Activated T-helper 17 cell treated with anti-CD3 and anti-CD28 coated beads, Interleukin-2, amount 50 U/mL, for 72 hours (primary cell): ENCODE measurements at regions not wholly inside any gene's neighbourhood (a gene's known extent, or its start where the extent isn't known, plus 50 kb on each side); places are given as distances from the start of the nearest gene placed in this dataset.
"Not testable (repeated sequence)": the region's sequence is repeated elsewhere in the genome, so short reads cannot be mapped to it uniquely, and the experiment has no call there.

Experiments used
- ATAC-seq: fragments of 150-1000 bp; cut with Tn5 transposase; replicated peaks from 2 replicates; pipeline ENCODE4 v1.10.0; 2021; ENCODE audit warnings: mild to moderate bottlenecking, moderate library complexity
- H3K27ac Mint-ChIP-seq: one replicate; pipeline ENCODE4 v1.8.0; 2022; ENCODE audit warnings: mixed read lengths
- H3K27me3 Mint-ChIP-seq: one replicate; pipeline ENCODE4 v1.8.0; 2022; ENCODE audit warnings: mixed read lengths
- H3K36me3 Mint-ChIP-seq: one replicate; pipeline ENCODE4 v1.8.0; 2022; ENCODE audit warnings: low read depth, mild to moderate bottlenecking, mixed read lengths
- H3K4me1 Mint-ChIP-seq: one replicate; pipeline ENCODE4 v1.8.0; 2022; ENCODE audit warnings: mixed read lengths
- H3K4me3 Mint-ChIP-seq: one replicate; pipeline ENCODE4 v1.8.0; 2022; ENCODE audit warnings: mild to moderate bottlenecking, mixed read lengths
- H3K9me3 Mint-ChIP-seq: one replicate; pipeline ENCODE4 v1.8.0; 2022; ENCODE audit warnings: mixed read lengths

GRCh38 chr14:41295734-41296133, 310.9 kb upstream of the LRFN5 start:
- no peak overlapping the region for H3K4me3 Mint-ChIP-seq
- H3K9me3 Mint-ChIP-seq, result peaks cover 7% of the 10 kb centered on the region
- no peaks in the 10 kb centered on the region for H3K4me1 Mint-ChIP-seq
- H3K36me3 Mint-ChIP-seq, result no peaks in the 10 kb centered on the region
- H3K27me3 Mint-ChIP-seq, result no peaks in the 10 kb centered on the region
- no peak for ATAC-seq
- H3K27ac Mint-ChIP-seq, result no peak overlapping the region

DNA sequence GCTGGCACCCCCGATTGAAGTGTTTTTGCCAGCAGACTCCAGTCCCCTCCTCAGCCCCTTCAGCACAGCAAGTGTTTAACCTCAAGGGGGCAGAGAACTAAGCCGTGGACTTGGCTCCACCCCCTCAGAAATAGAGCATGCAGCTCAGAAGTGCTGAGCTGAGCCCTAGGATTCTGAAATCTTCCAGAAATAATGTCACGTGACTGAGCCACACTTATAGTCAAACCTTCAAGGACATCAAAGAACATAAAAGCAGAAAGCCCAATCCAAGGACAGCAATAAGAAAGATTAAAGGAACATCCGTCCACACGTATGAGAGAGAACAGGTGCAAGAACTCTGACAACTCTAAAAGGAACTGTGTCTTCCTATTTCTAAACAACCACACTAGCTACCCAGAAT, 317.7 kb upstream of the LRFN5 start:
- Mint-ChIP-seq H3K36me3 (no peaks in the 10 kb centered on the region), H3K4me3 (no peak overlapping the region), H3K9me3 (peaks cover 5% of the 10 kb centered on the region), H3K4me1 (no peaks in the 10 kb centered on the region), H3K27me3 (no peaks in the 10 kb centered on the region), H3K27ac (no peak overlapping the region)
- ATAC-seq, result no peak

DNA sequence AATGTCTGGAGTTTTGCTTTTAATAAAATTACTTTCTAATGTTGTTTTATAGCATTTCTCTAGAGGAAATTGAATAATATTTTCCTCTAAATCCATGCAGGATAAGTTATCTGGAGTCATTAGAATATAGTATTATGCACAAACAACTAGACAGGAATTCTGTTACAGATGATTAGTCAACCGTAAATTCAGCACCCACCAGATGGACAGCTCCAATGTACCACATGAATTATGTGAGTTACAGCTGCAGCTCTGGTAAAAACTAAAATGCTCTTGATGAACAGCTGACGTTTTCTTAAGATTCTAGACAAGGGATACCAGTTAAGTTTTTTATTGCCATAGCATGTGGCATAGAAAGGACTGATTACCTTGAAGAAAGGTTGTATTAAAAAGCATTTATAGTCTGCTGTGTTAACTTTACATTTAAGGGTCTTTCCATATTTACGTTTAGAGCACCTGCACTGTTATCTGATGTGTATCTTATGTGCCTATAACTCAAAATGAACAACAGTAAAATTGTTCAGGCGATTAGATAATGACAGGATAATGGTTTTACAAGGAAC, 321.4 kb upstream of the LRFN5 start:
- H3K27ac Mint-ChIP-seq, result no peak overlapping the region
- H3K4me3 Mint-ChIP-seq, result no peak overlapping the region

DNA sequence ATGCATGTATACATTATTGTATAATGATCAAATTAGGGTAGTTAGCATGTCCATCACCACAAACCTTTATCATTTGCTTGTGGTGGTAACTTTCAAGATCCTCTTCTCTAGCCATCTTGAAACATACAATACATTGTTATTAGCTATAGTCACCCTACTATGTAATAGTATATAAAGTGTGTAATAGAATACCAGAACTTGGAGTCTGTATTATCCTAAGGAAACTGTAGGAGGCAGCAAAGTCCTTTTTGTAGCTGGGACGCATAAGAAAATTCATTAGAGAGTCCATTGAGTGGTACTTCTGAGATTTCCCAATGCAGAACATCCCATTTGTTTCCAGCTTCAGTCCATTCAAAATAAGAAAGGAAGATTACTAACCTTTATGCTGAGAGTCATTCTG, 325.9 kb upstream of the LRFN5 start:
- H3K9me3 Mint-ChIP-seq, result peaks cover 4% of the 10 kb centered on the region
- H3K4me1 Mint-ChIP-seq, result no peaks in the 10 kb centered on the region
- H3K27me3 Mint-ChIP-seq, result no peaks in the 10 kb centered on the region
- H3K4me3 Mint-ChIP-seq, result no peak overlapping the region
- H3K36me3 Mint-ChIP-seq, result no peaks in the 10 kb centered on the region
- ATAC-seq, result no peak
- H3K27ac Mint-ChIP-seq, result no peak overlapping the region

More for the DNA sequence above, 321.4 kb upstream of the LRFN5 start:
- Mint-ChIP-seq H3K9me3 (no peaks in the 10 kb centered on the region), H3K27me3 (no peaks in the 10 kb centered on the region), H3K4me1 (no peaks in the 10 kb centered on the region), H3K36me3 (no peaks in the 10 kb centered on the region)
- ATAC-seq, result no peak

GRCh38 chr14:41277450-41277849, 329.2 kb upstream of the LRFN5 start:
- no peaks in the 10 kb centered on the region for H3K36me3 Mint-ChIP-seq
- H3K4me1 Mint-ChIP-seq, result no peaks in the 10 kb centered on the region
- ATAC-seq, result no peak
- H3K4me3 Mint-ChIP-seq, result no peak overlapping the region
- H3K27ac Mint-ChIP-seq, result no peak overlapping the region
- peaks cover 4% of the 10 kb centered on the region for H3K9me3 Mint-ChIP-seq
- no peaks in the 10 kb centered on the region for H3K27me3 Mint-ChIP-seq

DNA sequence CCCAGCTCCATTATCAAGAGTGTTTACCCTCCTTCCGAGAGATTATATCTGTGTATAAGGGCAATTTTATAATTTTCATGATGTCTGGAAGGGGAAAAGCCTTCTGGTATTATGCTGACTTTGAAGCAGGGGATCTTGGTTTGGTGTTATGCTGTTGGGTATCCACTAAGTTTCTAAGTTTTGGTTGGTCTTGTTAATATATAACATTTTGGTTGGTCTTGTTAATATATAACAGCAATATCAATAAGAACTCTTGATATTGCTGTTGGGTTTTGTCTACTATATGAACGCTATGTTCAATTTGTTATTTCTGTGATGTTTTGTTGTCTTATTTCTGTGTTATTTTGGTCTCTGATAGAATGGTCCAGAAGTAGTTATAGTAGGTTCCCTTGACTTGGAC, 349.2 kb upstream of the LRFN5 start:
- H3K36me3 Mint-ChIP-seq, result no peaks in the 10 kb centered on the region
- H3K9me3 Mint-ChIP-seq, result no peaks in the 10 kb centered on the region
- H3K27ac Mint-ChIP-seq, result no peak overlapping the region
- H3K4me1 Mint-ChIP-seq, result no peaks in the 10 kb centered on the region
- no peaks in the 10 kb centered on the region for H3K27me3 Mint-ChIP-seq
- H3K4me3 Mint-ChIP-seq, result no peak overlapping the region
- ATAC-seq, result no peak

DNA sequence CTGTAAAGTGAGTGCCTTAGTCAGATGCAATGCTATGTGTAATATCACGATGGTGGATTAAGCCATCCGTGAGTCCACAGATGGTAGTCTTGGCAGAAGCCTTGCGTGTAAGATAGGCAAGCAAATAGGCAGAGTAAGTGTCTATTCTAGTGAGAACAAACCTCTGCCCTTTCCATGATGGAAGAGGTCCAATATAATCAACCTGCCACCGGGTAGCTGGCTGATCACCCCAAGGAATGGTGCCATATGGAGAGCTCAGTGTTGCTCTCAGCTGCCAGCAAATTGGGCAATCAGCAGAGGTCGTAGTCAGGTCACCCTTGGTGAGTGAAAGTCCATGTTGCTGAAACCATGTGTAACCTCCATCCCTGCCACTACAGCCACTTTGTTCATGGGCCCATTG, 371.2 kb upstream of the LRFN5 start:
- no peaks in the 10 kb centered on the region for H3K4me1 Mint-ChIP-seq
- H3K27me3 Mint-ChIP-seq, result no peaks in the 10 kb centered on the region
- H3K36me3 Mint-ChIP-seq, result no peaks in the 10 kb centered on the region
- no peak for ATAC-seq
- no peak overlapping the region for H3K27ac Mint-ChIP-seq
- no peaks in the 10 kb centered on the region for H3K9me3 Mint-ChIP-seq
- no peak overlapping the region for H3K4me3 Mint-ChIP-seq

- H3K9me3 Mint-ChIP-seq, result no peaks in the 10 kb centered on the region
- no peak overlapping the region for H3K27ac Mint-ChIP-seq
Observed at GRCh38 chr14:41230683-41231082, 376.0 kb upstream of the LRFN5 start.

DNA sequence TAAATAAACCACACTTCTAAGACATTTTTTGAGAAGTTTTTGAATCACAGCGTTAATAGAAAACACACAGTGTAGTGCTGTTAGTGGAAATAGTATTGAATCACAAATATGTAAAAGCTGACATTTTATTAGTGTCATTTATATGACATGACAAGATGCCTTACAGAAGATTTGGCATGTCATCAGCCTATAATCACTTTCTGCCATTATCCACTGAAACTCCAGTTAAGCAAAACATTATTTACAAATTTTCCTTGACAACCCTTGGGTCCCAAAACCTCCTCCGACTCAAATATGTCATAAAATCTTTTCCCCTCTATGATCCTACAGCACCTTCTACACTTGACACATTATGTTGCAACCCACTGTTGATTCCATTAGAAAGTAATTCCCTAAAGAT, 376.9 kb upstream of the LRFN5 start:
- no peak overlapping the region for H3K27ac Mint-ChIP-seq
- H3K4me3 Mint-ChIP-seq, result no peak overlapping the region
- H3K27me3 Mint-ChIP-seq, result no peaks in the 10 kb centered on the region

More at GRCh38 chr14:41230683-41231082, 376.0 kb upstream of the LRFN5 start:
- Mint-ChIP-seq H3K36me3 (no peaks in the 10 kb centered on the region), H3K27me3 (no peaks in the 10 kb centered on the region), H3K4me1 (no peaks in the 10 kb centered on the region), H3K4me3 (no peak overlapping the region)
- no peak for ATAC-seq

GRCh38 chr14:41225433-41225832, 381.2 kb upstream of the LRFN5 start:
- H3K9me3 Mint-ChIP-seq, result peaks cover 4% of the 10 kb centered on the region
- H3K4me1 Mint-ChIP-seq, result no peaks in the 10 kb centered on the region
- no peak overlapping the region for H3K27ac Mint-ChIP-seq
- H3K27me3 Mint-ChIP-seq, result no peaks in the 10 kb centered on the region
- H3K4me3 Mint-ChIP-seq, result no peak overlapping the region
- H3K36me3 Mint-ChIP-seq, result no peaks in the 10 kb centered on the region
- ATAC-seq, result no peak

More for the DNA sequence above, 376.9 kb upstream of the LRFN5 start:
- Mint-ChIP-seq H3K4me1 (no peaks in the 10 kb centered on the region), H3K36me3 (no peaks in the 10 kb centered on the region), H3K9me3 (no peaks in the 10 kb centered on the region)
- ATAC-seq, result no peak

GRCh38 chr14:41222581-41222980, 384.1 kb upstream of the LRFN5 start:
- no peaks in the 10 kb centered on the region for H3K4me1 Mint-ChIP-seq

DNA sequence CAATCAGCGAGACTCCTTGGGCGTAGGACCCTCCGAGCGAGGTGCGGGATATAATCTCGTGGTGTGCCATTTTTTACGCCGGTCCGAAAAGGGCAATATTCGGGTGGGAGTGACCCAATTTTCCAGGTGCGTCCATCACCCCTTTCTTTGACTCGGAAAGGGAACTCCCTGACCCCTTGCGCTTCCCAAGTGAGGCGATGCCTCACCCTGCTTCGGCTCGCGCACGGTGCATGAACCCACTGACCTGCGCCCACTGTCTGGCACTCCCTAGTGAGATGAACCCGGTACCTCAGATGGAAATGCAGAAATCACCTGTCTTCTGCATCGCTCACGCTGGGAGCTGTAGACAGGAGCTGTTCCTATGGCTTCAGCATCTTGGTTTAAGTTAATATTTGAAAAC, 391.7 kb upstream of the LRFN5 start:
- H3K4me3 Mint-ChIP-seq, result not testable (repeated sequence)

More at GRCh38 chr14:41222581-41222980, 384.1 kb upstream of the LRFN5 start:
- Mint-ChIP-seq H3K27me3 (no peaks in the 10 kb centered on the region), H3K4me3 (no peak overlapping the region), H3K9me3 (peaks cover 4% of the 10 kb centered on the region), H3K36me3 (no peaks in the 10 kb centered on the region), H3K27ac (no peak overlapping the region)
- ATAC-seq, result no peak

DNA sequence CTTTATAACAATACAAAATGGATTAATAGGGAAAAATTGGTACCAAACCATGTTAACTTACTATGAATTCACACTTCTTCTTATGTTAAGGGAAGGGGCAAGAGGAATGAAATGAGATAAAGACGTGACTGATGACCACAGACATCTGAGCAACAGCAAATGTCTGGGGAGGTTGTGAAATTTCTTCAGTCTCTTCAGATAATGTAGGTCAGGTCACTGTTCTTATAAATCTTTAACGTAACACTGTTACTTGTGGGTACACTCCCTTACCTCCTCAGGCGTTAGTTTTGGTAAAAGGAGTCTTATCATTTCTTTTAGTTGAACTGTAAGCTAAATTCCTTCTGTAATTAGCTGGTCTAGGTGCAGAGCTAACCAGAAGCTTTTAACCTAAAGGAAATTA, 405.0 kb upstream of the LRFN5 start:
- ATAC-seq, result no peak
- no peak overlapping the region for H3K27ac Mint-ChIP-seq
- no peaks in the 10 kb centered on the region for H3K36me3 Mint-ChIP-seq
- no peaks in the 10 kb centered on the region for H3K27me3 Mint-ChIP-seq
- H3K4me1 Mint-ChIP-seq, result no peaks in the 10 kb centered on the region
- no peaks in the 10 kb centered on the region for H3K9me3 Mint-ChIP-seq
- no peak overlapping the region for H3K4me3 Mint-ChIP-seq

More for the DNA sequence above, 391.7 kb upstream of the LRFN5 start:
- H3K9me3 Mint-ChIP-seq, H3K4me1 Mint-ChIP-seq, H3K27ac Mint-ChIP-seq, H3K27me3 Mint-ChIP-seq, H3K36me3 Mint-ChIP-seq, ATAC-seq: not testable (repeated sequence)

- Mint-ChIP-seq H3K9me3 (peaks cover 7% of the 10 kb centered on the region), H3K27me3 (no peaks in the 10 kb centered on the region), H3K27ac (no peak overlapping the region), H3K4me1 (no peaks in the 10 kb centered on the region), H3K36me3 (no peaks in the 10 kb centered on the region), H3K4me3 (no peak overlapping the region)
- ATAC-seq, result no peak
Observed at GRCh38 chr14:41187868-41188267, 418.8 kb upstream of the LRFN5 start.

- no peaks in the 10 kb centered on the region for H3K36me3 Mint-ChIP-seq
- H3K4me3 Mint-ChIP-seq, result no peak overlapping the region
- no peak overlapping the region for H3K27ac Mint-ChIP-seq
- no peaks in the 10 kb centered on the region for H3K9me3 Mint-ChIP-seq
- no peak for ATAC-seq
- no peaks in the 10 kb centered on the region for H3K4me1 Mint-ChIP-seq
- H3K27me3 Mint-ChIP-seq, result no peaks in the 10 kb centered on the region
Observed at GRCh38 chr14:41171045-41171444, 435.6 kb upstream of the LRFN5 start.

GRCh38 chr14:41167040-41167439, 439.6 kb upstream of the LRFN5 start:
- ATAC-seq, result no peak
- Mint-ChIP-seq H3K9me3 (no peaks in the 10 kb centered on the region), H3K36me3 (no peaks in the 10 kb centered on the region), H3K27ac (no peak overlapping the region), H3K4me3 (no peak overlapping the region), H3K27me3 (no peaks in the 10 kb centered on the region), H3K4me1 (no peaks in the 10 kb centered on the region)
